H1 (cell line): ENCODE measurements at regions not wholly inside any gene's neighbourhood (a gene's known extent, or its start where the extent isn't known, plus 50 kb on each side); places are given as distances from the start of the nearest gene placed in this dataset.

Source experiments
- BRCA1 ChIP-seq: IDR thresholded peaks from 2 replicates; pipeline ENCODE4 v1.6.1; 2012; ENCODE audit warnings: low read depth, low read length, improper control_type of control experiment
- CTCF ChIP-seq, 3 experiments: IDR thresholded peaks; 1 replicate in 2 of 3; 2 replicates in 1 of 3; pipeline versions ENCODE4 v1.5.1 to v1.6.1; 2011; ENCODE audit warnings: low read length in 3 of 3, mild to moderate bottlenecking in 3 of 3, inconsistent platforms in 2 of 3, low read depth in 1 of 3, moderate library complexity in 1 of 3; ENCODE audit not compliant: insufficient read depth in 1 of 3; ENCODE audit errors: control extremely low read depth in 1 of 3
- JUND ChIP-seq: IDR thresholded peaks from 2 replicates; pipeline ENCODE4 v1.6.1; 2011; ENCODE audit warnings: mild to moderate bottlenecking, improper control_type of control experiment, low read length
- TCF12 ChIP-seq: IDR thresholded peaks from 2 replicates; pipeline ENCODE4 v1.6.1; 2011; ENCODE audit warnings: low read depth, mild to moderate bottlenecking, low read length

GRCh38 chr1:230502306-230502705 is 76.2 kb upstream of the PGBD5 start (continued):
- TF ChIP-seq CTCF (IDR thresholded peaks at IDR 0.05; ENCODE audit: control extremely low read depth in 1 of 3, insufficient read depth in 1 of 3, low read depth in 1 of 3, low read length in 3 of 3), result no peak
- no peak for TF ChIP-seq JUND
- no peak for TF ChIP-seq BRCA1
- no peak for TF ChIP-seq TCF12
